VCaP (cell line): ENCODE measurements at regions not wholly inside any gene's neighbourhood (a gene's known extent, or its start where the extent isn't known, plus 50 kb on each side); places are given as distances from the start of the nearest gene placed in this dataset.

Experiments
- H3K27ac ChIP-seq: fragments of 450-650 bp; 2 replicates; pipeline ENCODE4 v1.5.1; 2017
- CTCF ChIP-seq: fragments of 450-650 bp; conservative IDR thresholded peaks from 2 replicates; pipeline ENCODE4 v1.5.1; 2017; ENCODE audit warnings: mild to moderate bottlenecking, moderate library complexity

DNA sequence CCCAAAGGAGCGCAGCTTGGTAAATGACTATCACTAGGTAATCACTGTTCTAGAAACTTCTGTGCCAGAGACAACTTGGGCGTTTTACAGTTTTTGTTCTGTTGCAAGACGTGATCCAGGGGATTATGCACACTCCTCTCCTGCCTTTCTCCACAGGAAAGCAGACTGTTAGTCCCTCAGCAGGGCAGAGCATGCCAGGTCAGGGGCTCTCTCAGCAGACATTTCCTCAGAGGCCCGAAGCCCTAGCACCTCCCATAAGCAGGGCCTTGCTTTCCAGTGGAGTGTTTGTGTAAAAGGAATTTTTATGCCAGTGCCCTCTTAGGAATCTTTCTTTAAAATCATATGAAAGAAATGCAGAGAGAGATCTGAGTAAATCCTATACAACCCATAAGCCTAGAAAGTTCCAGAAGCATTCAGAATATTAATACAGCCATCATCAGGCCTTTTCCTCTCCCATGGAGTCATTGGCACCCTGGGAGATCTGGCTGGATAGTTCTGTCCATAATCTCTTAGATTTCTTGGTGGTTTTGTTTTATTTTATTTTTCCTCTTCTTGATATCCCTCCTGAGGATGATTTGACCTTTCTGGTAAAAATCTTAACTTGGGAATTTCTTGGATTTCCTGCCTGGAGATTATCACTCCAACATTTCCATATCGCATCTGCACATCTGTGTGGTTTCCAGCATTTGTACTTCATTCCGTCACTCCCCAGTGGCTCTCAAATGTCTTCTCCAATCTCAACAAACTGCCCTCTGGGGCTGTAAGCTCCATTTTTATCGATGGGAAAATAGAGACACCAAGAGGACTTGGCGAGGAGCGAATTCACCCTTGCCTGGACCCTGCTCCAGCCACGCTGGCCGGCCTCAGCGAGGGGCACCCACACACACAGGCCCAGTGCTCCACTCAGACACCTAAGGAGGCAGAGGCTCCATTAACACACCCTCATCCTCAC is 116.1 kb downstream of the PSMG1 start:
- no peak overlapping the region for H3K27ac ChIP-seq
- TF ChIP-seq CTCF: no peak

DNA sequence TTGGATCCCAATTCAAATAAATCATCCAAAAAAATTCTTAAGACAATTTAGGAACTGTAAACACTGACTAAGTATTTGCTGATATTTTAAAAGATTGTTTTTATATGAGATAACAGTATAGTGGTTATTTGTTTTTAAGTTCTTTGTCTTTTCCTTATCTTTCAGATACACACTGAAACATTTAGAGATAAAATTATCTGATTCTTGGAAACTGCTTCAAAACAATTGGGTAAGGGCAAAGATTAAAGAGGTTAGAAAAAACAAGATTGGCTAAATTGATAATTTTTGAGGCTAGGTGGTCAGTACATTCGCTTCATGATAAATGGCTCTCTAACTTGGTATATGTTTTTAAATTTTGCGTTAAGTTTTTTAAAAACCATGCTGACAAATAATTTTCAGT is 117.3 kb downstream of the PSMG1 start:
- H3K27ac ChIP-seq: no peak overlapping the region
- no peak for TF ChIP-seq CTCF

DNA sequence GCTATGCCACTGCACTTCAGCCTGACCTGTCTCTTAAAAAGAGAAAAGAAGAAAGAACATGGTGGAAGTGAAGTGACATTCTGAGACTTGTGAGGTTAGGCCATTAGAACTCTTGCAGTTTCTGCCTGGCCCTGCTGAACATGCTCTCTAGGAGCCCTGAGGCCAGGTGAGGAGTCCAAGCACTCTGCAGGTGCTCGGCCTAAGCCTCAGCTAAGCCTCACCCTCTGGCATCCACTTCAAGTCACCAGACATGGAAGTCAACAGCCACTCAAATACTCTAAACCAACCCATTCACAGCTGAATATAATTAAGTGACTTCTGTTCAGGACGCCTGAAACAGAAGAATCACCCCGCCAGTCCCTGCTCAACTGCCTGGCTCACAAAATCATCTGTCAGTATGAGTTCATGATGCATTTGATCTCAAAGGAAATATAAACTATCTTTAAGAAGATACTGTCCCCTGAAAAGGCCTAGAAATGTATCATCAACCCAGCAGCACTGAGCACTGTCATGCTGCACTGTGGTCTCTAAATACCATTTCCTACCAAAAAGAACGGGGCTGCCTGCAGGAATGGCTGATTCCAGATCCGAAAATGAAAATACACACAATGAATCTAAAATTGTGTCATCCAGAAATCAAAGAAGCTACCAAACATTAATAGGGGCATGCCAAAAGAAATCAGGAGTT is 118.8 kb downstream of the PSMG1 start:
- TF ChIP-seq CTCF: no peak
- no peak overlapping the region for H3K27ac ChIP-seq

- TF ChIP-seq CTCF: no peak
Measured at GRCh38 chr21:39063517-39063916, 119.7 kb downstream of the PSMG1 start.

DNA sequence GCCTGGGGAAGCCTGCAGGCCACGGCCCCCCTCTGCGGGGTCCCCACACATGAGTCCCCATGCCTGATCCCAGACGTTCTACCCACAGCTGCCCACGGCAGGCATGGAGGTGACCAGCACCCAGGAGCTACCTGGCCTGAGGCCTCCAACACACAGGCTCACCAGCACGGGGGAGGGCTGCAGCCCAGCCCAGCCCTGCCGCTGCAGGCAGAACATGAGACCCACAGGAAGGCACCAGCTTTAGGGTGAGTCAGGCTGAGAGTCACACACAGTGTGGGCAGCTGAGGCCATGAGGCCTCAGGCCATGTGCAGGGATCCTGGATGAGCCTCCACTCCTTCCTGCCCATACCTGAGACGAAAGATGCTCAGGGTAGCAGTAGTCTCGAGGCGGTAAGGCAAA is 121.1 kb downstream of the PSMG1 start:
- no peak overlapping the region for H3K27ac ChIP-seq
- no peak for TF ChIP-seq CTCF

More at GRCh38 chr21:39063517-39063916, 119.7 kb downstream of the PSMG1 start:
- no peak overlapping the region for H3K27ac ChIP-seq

GRCh38 chr21:39061766-39062165 is 121.5 kb downstream of the PSMG1 start:
- TF ChIP-seq CTCF: no peak
- no peak overlapping the region for H3K27ac ChIP-seq

- no peak for TF ChIP-seq CTCF
- no peak overlapping the region for H3K27ac ChIP-seq
Measured at GRCh38 chr21:39060485-39061083, 122.7 kb downstream of the PSMG1 start.
